ENCODE measurements at regions not wholly inside any gene's neighbourhood (a gene's known extent, or its start where the extent isn't known, plus 50 kb on each side); places are given as distances from the start of the nearest gene placed in this dataset.

GRCh38 chr2:176507786-176508185 lies 238.5 kb downstream of the MTX2 start:
- DNase-seq = no peak

DNA sequence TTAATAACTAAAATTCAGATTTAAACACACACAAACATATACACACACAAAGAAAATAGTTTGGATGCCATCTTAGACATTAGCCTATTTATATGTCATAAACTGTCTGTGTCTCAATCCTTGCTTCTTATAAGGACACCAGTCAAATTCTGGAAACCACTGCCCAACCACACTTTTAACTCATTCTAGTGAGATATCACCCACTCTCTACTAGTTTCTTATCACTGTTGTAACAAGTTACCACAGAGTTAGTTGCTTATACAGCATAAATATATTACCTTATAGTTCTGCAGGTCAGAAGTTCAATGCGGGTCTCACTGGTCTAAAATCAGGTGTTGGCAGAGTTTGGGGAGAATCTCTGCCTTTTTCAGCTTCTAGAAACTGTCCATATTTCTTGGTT lies 239.1 kb downstream of the MTX2 start:
- no peak for DNase-seq

DNA sequence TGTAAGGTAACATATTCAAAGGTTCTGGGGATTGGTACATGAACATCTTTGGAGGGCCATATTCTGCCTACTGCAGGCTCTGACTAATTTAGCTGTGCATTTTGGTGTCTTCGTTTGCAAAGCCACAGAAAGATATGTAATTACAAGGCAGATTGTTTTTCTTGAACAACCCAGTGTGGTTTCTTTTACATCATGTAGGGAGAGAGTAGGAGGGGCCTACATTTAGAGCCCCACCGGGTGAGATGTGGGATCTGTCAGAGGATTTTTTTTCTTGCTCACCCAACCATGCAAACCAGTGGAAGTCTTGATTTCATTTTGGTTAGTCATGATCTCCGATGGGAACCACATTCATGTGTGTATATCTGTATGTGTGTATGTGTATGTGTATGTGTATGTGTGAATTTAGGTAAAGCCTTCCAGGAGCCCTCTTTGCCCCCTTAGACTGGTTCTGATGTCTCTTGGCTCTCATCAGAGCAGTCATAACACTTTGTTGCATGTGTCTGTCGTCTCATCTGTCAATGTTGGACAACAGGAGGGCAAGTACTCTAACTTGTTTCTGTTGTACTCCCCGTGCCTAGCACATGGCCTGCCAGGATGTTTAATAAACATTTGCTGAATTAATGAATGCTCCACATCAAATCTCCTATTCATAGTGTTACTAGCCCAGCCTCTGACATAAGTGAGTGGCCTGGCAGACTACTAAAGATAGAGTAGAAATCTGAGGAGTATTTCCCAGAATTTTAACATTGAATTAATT lies 239.9 kb downstream of the MTX2 start:
- DNase-seq = no peak

DNA sequence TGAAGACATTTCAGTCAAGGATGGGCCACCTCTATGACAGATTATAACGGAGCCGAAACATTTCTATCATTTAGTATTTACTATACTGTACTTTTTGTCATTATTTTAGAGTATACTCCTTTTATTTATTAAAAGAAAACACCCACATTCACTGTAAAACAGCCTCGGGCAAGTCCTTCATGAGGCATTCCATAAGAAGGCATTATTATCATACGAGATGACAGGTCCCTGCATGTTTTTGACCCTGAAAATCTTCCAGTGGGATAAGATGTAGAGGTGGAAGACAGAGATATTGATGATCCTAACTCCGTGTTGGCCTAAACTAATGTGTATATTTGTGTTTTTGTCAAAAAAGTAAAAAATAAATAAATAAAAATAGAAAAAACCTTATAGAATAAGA lies 245.0 kb downstream of the MTX2 start:
- no peak for DNase-seq

DNA sequence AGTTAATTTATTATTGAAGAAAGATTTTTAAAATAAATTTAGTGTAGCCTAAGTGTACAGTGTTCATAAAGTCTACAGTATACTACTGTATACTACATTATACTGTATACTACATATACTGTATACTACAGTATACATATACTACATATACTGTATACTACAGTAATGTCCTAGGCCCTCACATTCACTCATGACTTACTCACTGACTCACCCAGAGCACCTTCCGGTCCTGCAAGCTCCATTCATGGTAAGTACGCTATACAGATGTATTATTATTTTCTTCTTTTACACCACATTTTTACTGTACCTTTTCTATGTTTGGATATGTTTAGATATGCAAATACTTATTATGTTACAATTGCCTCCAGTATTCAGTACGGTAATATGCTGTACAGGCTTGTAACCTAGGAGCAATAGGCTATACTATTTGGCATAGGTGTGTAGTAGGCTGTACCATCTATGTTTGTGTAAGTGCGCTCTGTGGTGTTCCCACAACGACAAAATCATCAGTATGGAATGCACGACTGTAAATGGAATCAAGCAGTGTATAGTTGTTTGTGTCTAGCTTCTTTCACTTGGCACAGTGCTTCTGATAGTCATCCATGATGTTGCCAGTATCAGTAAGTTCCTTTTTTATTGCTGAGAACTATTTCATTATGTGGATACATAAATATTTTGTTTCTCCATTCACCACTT lies 245.7 kb downstream of the MTX2 start:
- DNase-seq = no peak

- no peak for DNase-seq
These were observed 246.9 kb downstream of the MTX2 start for GRCh38 chr2:176516051-176516602.

DNA sequence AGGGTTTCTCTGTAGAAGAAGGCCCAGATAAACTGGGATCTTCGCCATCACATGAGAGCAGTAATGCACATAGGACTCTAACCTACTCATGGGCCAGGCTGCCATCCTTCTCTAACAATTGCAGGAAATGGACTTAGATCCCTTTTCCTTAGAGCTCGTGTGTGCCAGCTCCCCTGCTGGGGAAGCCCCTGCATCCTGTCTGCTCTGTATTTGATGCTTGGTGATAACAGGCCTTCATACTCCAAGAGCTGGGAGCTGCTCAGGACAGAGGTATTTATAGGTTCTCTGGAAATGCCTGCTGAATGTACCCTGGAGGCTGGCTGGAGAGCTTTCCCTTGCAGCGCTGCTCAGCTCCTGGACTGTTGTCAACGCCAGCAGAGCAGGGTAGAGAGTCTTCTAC lies 249.6 kb downstream of the MTX2 start:
- DNase-seq = no peak

GRCh38 chr2:176521878-176522670 lies 252.8 kb downstream of the MTX2 start:
- DNase-seq = no peak

DNA sequence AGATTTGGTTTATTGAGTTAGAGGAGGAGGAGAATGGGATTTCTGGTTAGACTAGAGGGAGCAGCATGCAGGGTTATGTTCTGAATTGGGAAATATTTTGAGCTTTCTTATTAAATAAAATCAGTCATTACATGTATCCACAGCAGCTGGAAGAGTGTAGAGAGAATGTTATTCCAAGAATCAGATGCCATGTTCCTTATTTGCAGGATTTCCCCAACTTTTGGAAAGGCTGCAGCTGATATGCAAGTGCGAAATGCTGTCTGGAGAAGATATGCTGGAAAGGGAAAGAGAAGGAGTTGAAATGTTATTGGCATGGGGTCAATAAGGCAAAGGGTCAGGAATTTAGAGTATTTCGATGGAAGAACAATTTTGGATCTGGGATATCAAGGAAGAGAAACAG lies 255.8 kb downstream of the MTX2 start:
- no peak for DNase-seq

GRCh38 chr2:176526995-176527901 lies 258.0 kb downstream of the MTX2 start:
- no peak for DNase-seq

DNA sequence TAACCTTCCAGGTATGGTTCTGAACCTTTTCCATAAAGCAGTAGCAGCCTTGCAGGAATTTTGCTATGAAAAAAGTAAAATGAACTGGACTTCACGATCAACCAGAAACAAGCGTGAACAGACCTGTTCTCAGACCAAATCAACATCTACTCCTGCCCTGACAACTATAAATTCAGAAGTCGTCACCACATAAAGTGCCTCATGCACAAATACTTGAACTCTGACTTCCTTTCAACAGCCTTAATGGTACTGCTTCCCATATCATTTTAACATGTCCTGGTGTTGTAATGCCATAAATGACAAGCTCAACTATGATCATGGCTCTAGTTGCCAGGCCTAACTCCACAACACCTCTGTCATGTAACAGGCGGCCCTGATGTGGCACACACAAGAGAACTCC lies 262.4 kb downstream of the MTX2 start:
- DNase-seq = no peak

GRCh38 chr2:176533505-176534193 lies 264.4 kb downstream of the MTX2 start:
- no peak for DNase-seq

DNA sequence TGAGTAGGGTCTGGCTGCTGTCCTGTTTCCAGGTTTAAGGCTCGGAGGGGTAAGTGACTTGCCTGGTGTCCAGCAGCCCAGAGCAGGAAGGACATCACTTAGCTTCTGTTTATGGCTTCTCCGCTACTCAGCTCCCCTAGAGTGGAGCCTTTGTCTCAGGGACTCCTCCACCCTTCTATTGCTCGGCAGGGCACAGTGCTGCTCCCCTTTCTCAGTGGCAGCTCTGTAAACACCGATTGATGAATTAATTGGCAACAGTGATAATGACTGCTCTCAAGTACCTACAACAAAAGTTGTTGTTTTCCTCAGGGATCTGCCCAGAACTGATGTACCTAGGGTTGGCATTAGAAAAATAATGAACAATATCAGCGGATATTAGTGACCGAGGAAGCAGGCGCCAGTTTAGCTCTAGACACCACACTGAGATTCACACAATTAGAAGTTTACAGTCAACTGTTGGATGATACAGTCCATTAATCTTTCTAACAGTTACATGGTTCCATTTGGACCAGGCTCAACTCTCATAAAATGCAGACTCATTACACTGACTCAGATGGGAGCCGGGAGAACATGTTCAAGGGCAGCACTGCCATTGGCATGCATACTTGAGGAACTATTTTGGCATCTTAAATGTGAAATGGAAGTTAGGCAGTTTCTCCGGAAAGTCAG lies 265.7 kb downstream of the MTX2 start:
- DNase-seq = no peak

DNA sequence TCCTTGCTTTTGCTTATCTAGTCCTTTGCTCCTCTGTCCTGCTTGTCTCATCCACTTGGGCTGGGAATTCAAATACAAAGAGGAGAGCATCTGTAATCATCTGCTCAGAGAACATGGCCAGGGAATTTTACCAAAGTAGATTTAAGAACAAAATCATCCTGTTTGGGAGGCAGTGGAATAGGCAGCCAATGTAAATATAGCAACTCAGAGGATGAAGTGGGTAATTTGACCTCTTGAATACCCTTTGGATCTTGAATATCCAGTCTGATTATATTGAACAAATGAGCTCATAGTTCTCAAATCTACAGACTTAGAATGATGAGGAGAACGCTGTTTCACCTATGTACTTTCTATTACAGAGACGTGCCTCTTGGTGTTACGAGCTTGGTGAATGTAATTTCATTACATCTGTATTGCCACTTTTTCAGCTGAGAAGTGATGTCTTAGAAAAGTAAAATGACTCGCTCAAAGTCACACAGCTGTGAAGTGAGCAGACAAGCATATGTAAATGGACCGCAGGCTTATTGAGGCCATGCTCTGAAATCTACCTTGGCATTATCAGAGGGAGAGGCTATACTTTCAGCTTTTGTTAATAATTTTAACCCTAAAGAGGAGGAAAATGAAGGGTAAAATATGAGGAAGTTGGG lies 266.3 kb downstream of the MTX2 start:
- no peak for DNase-seq

- no peak for DNase-seq
These were observed 267.3 kb downstream of the MTX2 start for GRCh38 chr2:176536439-176537133.

DNA sequence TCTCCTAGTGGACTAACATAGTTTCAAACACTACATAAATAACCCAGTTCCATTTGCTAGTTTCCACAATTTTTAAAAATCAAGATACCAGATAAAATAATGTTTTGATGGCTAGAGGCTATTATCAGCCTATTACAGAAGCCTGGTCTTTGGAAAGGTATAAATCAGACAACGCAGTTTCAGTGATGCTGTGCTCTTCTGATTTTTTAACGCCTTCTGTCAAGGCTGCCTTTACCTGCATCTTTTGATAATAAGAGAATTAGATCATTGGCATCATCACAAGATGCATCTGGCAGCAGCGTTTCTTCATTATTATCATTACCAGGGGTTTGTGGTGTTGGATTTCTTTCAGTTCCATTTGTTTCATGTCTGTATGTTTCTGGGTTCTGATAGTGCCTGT lies 268.7 kb downstream of the MTX2 start:
- no peak for DNase-seq

DNA sequence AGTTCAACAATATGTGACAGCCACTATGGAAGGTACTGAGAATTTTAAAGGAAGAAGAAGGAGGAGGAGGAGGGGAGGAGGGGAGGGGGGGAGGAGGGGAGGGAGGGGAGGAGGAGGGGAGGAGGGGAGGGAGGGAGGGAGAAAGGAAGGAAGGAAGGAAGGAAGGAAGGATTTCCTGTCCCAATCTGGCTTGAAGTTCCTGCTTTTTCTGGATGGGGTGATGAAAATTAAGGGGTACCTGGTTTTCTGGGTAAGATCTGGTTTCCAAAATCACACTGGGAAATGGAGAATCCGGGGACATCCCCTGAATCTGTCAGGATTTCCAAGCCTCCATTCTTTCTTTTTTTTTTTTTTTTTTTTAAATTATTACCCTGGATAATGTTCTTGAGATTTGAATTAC lies 271.8 kb downstream of the MTX2 start:
- DNase-seq = no peak

DNA sequence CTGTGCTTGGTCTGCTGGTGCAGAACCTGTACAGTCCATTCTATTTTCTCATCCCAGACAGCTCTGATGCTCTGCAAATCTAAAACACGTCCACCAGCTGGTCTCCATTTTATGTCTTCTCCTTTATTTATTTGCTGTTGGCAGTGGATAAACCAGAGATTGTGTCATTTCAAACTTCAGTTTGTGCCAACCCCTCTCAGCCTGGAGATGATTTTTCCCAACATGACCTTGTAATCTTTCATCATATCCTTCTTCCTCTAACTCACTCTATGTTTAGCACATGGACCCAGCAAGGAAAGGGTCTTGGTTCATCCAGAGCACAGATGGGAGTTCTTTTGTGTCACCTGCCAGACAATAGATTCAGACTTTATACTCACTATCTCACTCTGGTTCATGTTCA lies 273.2 kb downstream of the MTX2 start:
- no peak for DNase-seq

DNA sequence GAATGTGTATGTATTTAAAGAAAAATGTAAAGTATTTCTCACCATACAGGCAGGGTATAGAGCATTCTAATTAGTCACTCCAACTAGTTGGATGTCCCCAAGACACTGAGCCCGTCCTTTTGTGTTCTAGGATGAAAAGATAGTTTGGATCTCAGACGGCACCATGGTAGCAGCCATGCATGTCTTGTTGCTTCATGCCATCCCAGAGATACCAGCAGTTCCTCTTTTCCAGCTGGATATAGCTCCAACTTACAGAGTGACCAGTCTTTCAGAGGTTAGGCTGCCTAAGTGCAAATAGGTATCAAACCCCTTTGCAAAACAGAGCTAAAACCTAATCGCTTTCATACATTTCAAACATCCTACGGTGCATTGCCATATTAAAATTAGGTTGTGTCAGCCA lies 275.3 kb downstream of the MTX2 start:
- no peak for DNase-seq

Measured in hematopoietic multipotent progenitor cell treated with erythropoietin and hydrocortisone succinate and interleukin-3 and kit ligand, for 6 days (in vitro differentiated cells).